ENCODE measurements at regions not wholly inside any gene's neighbourhood (a gene's known extent, or its start where the extent isn't known, plus 50 kb on each side); places are given as distances from the start of the nearest gene placed in this dataset.

DNA sequence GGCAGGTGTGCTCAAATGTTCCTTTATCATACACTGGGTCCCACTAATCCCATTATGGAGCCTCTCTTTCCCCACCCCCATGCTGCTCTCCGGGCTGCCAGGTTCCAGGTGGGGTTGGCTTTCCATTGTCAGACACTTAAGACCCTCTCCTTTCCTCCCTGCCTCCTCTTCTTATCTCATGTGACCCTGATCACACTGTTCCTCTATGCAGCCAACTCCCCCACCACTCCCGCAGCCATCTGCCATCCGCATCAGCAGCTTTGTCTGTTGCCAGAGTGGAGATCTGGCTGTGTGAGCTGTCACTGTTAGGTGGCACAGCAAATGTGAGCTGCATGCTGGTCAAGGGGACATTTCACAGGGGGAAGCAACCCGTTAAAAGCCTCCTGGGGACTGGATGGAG lies 391.4 kb downstream of the TNS3 start:
- TF ChIP-seq, protein P1, sequence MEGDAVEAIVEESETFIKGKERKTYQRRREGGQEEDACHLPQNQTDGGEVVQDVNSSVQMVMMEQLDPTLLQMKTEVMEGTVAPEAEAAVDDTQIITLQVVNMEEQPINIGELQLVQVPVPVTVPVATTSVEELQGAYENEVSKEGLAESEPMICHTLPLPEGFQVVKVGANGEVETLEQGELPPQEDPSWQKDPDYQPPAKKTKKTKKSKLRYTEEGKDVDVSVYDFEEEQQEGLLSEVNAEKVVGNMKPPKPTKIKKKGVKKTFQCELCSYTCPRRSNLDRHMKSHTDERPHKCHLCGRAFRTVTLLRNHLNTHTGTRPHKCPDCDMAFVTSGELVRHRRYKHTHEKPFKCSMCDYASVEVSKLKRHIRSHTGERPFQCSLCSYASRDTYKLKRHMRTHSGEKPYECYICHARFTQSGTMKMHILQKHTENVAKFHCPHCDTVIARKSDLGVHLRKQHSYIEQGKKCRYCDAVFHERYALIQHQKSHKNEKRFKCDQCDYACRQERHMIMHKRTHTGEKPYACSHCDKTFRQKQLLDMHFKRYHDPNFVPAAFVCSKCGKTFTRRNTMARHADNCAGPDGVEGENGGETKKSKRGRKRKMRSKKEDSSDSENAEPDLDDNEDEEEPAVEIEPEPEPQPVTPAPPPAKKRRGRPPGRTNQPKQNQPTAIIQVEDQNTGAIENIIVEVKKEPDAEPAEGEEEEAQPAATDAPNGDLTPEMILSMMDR (IDR thresholded peaks at IDR 0.05 in 2 of 3, conservative IDR thresholded peaks at IDR 0.05 in 1 of 3; ENCODE audit: borderline replicate concordance in 1 of 3, insufficient read depth in 1 of 3, low read depth in 2 of 3, low read length in 2 of 3) = no peak
- TF ChIP-seq, protein P2, sequence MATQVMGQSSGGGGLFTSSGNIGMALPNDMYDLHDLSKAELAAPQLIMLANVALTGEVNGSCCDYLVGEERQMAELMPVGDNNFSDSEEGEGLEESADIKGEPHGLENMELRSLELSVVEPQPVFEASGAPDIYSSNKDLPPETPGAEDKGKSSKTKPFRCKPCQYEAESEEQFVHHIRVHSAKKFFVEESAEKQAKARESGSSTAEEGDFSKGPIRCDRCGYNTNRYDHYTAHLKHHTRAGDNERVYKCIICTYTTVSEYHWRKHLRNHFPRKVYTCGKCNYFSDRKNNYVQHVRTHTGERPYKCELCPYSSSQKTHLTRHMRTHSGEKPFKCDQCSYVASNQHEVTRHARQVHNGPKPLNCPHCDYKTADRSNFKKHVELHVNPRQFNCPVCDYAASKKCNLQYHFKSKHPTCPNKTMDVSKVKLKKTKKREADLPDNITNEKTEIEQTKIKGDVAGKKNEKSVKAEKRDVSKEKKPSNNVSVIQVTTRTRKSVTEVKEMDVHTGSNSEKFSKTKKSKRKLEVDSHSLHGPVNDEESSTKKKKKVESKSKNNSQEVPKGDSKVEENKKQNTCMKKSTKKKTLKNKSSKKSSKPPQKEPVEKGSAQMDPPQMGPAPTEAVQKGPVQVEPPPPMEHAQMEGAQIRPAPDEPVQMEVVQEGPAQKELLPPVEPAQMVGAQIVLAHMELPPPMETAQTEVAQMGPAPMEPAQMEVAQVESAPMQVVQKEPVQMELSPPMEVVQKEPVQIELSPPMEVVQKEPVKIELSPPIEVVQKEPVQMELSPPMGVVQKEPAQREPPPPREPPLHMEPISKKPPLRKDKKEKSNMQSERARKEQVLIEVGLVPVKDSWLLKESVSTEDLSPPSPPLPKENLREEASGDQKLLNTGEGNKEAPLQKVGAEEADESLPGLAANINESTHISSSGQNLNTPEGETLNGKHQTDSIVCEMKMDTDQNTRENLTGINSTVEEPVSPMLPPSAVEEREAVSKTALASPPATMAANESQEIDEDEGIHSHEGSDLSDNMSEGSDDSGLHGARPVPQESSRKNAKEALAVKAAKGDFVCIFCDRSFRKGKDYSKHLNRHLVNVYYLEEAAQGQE (IDR thresholded peaks at IDR 0.05; ENCODE audit: low read depth) = no peak
- TF ChIP-seq EGR1 (IDR thresholded peaks at IDR 0.05; ENCODE audit: low read depth) (no peak), CEBPB (IDR thresholded peaks at IDR 0.05; ENCODE audit: low read depth) (no peak), POLR2A (IDR thresholded peaks at IDR 0.05; ENCODE audit: borderline replicate concordance, extremely low read depth, insufficient read depth, insufficient read length) (no peak), POLR2AphosphoS5 (IDR thresholded peaks at IDR 0.05; ENCODE audit: low read depth, low read length) (no peak), EZH2 (IDR thresholded peaks at IDR 0.05) (no peak), SP1 (IDR thresholded peaks at IDR 0.05; ENCODE audit: low read depth) (no peak), TCF7L2 (IDR thresholded peaks at IDR 0.05; ENCODE audit: borderline replicate concordance, extremely low read depth, insufficient read depth, insufficient read length) (no peak), RAD21 (IDR thresholded peaks at IDR 0.05; ENCODE audit: low read depth) (no peak)
- TF ChIP-seq, protein P3, sequence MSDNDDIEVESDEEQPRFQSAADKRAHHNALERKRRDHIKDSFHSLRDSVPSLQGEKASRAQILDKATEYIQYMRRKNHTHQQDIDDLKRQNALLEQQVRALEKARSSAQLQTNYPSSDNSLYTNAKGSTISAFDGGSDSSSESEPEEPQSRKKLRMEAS (IDR thresholded peaks at IDR 0.05) = no peak
